ENCODE measurements at regions not wholly inside any gene's neighbourhood (a gene's known extent, or its start where the extent isn't known, plus 50 kb on each side); places are given as distances from the start of the nearest gene placed in this dataset.
"Not testable (repeated sequence)": the region's sequence is repeated elsewhere in the genome, so short reads cannot be mapped to it uniquely, and the experiment has no call there.

DNA sequence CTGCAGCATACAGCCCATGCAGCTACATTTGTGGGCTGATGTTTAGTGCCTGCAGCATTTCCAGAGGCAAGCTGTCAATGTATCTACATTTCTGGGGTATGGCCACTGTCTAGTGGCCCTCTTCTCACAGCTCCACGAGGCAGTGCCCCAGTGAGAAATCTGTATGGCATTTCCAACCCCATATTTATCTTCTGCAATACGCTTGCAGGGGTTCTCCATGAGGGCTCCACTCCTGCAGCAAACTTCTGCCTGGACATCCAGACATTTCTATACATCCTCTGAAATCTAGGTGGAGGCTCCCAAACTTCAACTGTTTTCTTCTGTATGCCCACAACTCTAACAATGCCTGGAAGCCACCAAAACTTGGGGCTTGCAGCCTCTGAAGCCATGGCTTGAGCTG, 502.3 kb downstream of the C6orf118 start:
- no peak for DNase-seq

DNA sequence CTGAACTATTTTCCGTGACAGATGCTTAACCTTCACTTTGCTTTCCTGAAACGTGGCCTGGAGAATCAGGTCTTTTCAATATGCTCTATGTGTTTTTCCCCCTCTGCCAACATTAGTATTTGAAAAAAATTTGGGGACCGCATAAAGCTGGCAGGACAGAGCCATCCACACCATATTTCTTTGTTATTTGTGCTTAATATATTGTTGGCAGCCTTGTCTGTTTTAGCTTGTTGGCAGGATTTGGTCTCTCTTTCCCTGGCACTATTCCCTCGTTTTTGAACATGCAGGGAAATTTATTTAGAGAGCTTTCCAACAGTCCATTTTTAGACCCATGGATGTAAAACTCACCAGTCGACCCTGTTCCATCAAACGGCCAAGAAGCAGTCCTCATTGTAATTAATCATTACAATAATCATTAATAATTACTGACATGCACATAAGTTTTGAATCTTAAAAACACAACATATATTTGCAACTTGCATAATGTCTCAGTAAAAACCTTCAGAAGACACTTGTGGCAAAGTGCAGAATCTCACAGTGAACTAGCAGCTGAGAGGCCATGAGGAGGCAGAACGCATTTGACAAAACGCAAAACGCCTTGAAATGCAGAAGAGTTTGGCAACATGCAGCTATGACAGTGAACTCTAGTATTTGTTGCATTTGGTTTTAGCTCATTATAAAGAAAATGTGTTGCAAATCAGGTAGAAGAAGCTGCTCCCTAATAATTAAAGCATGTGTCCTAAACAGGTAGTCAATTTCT, 514.2 kb downstream of the C6orf118 start:
- DNase-seq: no peak

DNA sequence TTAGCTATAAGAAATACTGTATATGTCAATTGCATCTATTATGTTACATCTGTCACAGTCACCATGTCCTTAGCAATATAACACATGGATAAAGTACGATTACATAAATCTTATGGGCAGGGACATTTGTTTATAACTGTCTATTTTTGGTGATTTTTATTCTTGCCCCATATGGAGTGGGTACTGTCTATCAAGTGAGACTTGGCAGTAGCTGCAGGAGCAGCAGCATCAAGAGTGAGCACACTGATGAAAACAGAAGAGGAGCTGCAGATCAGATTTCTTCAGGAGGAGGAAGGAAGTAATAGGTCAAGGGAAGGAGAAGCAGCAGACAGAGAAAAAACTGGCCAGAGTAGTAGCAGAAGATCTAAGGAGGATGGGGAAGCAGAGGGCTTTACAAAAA, 516.7 kb downstream of the C6orf118 start:
- DNase-seq: no peak

DNA sequence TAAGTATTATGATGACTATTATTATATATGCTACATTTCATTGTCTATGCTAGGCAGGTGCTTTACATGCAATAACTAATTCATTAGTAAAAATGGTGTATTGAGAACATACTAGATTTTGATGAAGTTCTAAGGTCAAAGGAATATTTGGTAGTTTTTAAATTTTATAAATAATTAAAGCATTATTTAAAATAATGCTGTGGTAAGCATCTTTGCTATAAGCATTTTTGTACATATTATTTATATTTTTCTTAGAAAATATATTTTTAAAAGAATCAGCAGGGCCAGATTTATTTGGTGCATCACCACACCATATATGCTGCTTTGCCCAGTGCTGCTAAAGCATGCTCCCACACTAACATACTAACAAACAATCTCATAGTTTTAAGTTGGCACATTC, 517.9 kb downstream of the C6orf118 start:
- DNase-seq: no peak

DNA sequence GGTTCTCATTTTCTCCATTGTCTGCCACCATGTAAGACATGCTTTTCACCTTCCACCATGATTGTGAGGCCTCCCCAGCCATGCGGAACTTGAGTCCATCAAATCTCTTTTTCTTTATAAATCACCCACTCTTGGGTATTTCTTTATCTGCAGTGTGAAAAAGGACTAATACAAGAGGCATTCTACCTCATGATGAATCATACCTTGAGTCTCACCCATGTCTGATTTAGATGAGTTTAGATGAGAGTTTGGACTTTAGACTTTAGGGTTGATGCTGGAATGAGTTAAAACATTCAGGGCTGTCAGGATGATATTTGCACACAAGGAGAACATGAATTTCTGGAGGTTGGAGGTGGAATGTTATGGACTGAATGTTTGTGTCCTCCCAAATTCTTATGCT, 545.6 kb downstream of the C6orf118 start:
- no peak for DNase-seq

DNA sequence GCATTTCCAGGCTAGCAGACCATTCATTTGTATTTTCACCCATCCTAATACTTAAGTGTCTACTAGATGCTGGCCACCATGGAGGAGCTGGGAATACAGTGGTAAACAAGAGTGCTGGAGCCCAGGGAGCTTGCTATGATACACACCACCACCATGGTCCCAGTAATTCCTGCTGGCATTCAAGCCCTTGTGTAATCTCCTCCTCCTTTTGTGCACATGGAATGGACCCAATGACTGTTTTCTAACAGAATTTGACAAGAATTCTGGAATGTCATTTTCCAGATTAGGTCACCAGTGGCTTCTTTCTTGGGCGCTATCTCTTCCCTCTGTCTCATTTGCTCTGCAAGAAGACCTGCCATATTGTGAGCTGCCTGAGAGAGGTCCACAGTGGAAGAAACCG, 552.0 kb downstream of the C6orf118 start:
- DNase-seq: no peak

DNA sequence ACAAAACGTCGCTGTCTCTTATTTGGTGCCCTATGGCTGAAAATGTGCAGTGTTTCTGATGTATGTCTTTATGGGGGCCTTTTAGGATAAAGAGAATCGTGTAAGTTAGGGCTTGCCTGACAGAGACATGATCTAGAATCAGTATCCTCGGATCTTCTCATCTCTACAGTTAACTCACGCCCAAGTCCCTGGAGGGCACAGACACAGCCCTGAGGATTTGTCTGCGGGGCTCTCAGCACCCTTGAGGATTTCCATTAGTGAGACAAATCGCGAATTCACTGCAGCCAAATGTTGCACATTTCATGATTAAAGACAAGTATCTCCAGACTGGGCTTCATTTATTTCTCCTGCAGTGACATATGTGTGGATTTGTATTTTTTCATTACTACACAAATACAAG, 552.7 kb downstream of the C6orf118 start:
- no peak for DNase-seq

DNA sequence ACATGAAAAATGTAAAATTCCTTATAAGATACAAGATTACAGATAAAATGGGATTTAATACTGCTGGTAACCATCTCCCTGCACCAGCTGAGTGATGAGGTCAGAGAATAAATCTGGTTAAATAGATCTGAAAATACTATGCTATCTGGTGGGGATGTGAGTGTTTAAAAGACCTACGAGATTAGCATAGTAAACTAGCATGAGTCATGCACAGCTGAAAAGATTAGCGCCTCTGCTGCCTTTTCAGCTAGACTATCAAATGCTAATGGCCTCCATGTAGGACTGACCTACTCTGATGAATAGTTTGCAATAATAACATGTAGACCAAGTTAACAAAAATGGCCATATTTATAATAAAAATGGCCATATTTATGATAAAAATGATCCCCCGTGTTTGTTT, 553.3 kb downstream of the C6orf118 start:
- no peak for DNase-seq

DNA sequence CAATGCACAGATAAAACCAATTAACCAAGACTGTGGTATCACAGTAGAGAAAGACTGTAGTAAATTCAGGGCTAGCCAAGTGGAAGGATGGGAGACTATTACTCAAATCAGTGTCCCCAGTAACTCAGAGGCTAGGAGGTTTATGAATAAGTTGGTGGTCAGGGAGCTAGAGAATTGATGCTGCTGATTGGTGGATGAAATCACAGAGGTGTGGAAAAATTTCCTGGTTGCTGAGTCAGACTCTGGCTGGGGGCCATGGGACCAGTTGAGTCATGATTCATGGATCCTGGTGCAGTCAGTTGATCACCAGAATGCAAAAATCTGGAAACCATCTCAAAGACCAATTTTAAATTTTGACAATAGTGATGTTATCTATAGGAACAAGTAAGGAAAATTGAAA, 555.9 kb downstream of the C6orf118 start:
- no peak for DNase-seq

DNA sequence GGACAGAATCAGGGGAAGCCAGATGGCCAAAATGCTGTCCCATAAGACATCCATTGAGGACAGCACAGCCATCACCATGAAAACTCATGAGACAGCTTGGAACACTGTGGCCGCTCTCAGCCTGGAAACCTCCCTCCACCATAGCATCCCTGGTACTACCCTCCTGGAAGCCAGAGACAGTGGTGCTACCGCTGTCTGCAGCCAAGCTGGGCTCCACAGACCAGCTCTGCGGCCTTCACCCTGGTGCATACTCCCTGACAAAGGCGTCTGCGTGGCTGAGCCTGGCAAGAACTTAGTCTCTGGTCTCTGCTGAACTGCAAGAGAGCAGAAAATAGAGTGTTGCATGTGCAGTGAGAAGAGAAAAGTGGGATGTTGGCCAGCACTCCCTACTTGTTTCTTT, 558.0 kb downstream of the C6orf118 start:
- DNase-seq: no peak

DNA sequence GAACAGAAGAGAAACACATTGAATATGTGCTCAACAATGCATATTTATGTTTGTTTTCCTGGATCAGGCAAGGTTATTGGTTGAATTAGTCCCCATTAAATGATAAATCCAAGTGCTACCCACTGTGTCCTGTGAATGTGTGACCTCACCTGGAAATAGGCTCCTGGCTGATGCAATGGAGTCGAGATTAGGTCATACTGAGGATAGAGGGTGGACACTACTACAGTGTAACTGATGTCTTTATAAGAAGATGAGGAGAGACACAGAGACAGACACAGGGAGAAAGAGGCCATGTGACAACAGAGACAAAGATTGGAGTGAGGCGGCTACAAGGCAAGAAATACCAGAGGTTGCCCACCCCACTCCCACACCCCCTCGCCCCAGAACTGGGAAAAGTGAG, 559.3 kb downstream of the C6orf118 start:
- DNase-seq: no peak

DNA sequence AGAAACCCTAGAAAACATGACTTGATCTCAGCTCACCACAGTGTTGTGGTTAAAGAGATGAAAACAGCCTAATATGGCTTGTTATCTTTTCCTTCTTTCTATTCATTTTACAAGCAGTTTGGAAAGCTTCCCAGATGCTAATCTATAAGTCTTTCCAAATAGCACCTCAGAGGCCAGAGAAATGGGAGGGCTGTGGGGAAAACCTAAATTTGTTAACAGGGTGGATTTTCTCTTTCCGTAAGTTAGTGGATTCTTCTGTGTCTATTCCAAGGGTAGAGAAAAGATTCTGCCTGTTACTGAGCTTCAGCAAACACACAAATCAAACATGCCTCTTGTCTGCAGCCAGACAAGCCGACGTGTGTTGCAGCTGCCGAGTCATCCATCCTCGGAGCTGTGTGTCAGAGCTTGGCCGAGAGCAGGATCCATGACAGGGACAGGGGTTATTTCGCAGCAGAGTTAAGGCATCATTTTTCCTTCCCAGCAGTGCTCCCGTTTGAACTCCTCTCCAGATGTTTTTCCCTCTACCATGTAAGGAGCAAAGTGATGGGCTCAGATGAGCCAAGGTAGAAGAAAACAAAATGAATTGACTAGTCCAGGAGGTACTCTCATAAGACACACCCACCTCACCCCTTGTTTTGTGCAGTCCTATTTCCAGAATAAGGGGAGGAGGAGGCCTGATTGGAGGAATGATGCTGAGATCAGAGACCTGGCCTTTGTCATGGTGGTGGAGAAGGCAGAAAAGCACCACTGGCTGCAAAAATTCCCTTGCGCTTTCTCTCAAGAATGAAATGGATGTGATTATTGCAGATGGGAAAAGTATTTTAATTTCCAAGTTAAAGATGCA, 560.0 kb downstream of the C6orf118 start:
- DNase-seq: no peak

DNA sequence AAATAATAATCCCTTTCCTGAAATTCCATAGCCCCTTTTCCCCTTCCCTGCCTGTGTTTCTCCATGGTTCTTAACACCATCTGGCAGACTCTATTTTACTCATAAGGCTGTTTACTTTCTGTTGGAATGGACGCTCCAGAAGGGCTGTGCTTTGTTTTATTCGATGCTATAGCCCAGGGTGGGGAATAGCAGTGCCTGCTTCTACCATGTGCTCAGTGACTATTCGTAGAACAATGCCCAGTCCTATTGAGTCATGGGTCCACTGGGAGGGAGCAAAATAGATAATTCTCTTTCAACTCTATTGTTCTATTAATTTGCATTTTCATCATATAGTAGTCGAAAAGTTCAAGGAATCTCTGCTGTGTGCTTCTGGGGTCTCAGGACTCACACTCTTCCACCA, 565.1 kb downstream of the C6orf118 start:
- DNase-seq: no peak

DNA sequence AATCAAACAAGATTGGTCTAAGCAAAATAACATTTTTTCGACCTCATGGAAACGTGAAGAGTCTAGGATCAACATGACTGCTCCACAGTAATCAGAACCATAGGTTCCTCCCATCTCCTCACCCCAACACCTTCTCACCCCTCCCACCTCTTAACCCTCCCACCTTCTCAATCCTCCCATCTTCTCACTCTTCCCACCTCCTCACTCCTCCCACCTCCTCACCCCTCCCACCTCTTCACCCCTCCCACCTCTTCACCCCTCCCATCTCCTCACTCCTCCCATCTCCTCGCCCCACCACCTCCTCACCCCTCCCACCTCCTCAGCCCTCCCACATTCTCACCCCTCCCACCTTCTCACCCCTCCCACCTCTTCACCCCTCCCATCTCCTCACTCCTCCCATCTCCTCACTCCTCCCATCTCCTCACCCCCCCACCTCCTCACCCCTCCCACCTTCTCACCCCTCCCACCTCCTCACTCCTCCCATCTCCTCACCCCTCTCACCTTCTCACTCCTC, 567.4 kb downstream of the C6orf118 start:
- DNase-seq: no peak

DNA sequence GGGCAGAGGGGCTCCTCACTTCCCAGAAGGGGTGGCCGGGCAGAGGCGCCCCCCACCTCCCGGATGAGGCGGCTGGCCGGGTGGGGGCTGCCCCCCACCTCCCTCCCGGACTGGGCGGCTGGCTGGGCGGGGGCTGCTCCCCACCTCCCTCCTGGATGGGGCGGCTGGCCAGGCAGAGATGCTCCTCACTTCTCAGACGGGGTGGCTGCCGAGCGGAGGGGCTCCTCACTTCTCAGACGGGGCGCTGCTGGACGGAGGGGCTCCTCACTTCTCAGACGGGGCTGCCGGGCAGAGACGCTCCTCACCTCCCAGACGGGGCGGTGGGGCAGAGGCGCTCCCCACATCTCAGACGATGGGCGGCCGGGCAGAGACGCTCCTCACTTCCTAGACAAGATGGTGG, 573.3 kb downstream of the C6orf118 start:
- not testable (repeated sequence) for DNase-seq

DNA sequence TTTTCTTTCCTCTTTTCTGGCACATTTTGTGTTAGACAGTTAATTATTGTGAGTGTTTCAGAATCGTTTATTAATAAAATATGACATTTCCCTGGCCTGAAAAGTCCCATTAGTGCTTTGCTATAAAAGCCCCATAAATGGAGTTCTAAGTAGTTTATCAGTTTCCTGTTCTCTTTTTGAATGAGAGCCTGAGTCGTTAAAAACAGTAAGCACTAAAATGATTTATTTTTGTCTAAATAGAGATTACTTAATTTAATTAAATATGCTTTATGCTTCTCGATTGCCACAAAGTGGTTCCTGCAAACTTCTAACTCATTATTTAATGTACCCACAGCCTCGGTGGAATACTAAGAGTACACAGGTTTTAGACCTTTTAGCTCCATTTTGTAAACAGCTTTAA, 577.9 kb downstream of the C6orf118 start:
- no peak for DNase-seq

DNA sequence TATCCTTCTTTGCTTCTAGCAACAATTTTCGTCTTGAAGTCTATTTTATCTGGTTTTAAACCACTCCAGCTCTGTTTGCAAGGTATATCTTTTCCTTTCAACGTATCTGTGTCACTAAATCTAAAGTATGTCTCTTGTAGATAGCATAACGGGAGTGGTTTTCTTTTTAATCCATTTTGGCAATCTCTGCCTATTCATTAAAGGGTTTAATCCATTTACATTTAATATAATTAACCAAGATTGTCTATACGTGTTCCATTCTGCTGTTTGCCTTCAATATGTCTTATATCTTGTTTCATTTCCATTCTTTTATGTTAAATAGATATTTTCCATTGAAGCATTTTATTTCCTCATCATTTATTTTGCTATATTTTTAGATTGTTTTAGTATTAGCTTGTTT, 587.9 kb downstream of the C6orf118 start:
- no peak for DNase-seq

DNA sequence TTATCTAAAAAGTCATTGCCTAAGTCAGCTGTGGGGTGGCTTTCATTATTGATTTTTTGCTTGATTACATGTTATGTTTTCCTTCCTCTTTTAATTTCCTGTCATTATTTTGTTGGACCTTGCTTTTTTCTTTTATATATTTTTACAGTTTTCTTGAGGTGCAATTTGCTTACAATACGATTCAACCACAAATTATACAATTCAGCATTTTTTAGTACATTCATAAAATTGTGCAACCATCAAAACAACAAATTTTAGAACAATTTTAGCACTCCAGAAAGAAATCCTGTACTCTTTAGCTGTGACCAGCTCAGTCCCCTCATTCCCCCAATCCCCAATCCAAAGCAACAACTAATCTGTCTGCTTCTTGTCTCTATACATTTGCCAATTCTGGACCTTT, 608.9 kb downstream of the C6orf118 start:
- DNase-seq: no peak

DNA sequence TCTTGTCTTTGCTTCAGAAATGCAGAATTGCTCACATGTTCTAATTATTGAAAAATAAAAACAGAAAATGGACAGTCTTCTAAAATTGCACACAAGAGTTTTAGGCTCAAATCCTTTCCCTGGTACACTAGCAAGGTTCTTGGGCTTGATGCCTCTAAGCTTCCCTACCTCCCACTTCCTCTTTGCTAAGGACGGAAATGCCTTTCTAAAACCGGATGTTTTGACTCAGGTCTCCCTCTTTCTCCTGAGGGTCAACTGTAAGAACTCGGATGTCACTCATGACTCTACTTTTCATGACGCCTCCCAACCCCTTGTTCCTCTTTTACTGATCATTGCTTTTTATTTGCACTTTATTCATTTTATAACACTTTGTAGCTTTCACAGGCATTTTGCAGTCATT, 613.5 kb downstream of the C6orf118 start:
- DNase-seq: no peak

DNA sequence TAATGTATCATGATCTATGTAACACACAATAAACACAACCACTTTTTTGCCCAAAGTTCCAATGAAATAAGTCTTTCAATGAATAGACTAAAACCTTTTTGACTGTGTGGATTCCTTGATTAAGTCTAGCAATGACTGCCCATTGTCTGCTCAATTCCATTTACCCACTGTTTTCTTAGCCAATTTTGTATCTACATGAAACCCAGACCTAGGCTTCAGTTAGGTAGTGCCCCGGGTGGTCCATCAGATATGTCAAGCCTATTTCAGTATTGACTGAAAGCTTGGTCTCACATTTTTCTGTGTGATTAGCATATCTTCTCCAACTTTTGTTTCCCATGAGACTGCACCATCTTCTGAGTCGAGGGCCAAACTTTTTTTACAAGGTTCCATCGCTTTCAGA, 615.0 kb downstream of the C6orf118 start:
- DNase-seq: no peak

DNA sequence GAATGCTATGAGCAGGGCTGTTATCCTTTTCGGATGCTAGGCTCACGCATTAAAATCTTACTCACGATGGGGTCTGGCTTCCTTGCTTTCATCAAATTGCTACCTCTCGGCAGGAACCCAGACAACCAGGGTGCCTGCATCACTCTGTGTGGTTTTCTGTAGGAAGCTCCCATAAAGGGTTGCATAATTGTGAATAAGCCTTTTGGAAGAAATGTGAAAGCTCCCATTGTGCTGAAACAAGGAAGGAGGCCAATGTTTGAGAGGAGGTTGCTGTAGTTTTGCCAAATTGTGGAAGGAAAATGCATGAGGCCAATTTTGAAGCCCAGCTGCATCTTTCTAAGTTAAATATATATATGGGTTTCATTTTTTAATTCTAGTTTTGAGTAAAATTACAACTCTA, 615.5 kb downstream of the C6orf118 start:
- no peak for DNase-seq

DNA sequence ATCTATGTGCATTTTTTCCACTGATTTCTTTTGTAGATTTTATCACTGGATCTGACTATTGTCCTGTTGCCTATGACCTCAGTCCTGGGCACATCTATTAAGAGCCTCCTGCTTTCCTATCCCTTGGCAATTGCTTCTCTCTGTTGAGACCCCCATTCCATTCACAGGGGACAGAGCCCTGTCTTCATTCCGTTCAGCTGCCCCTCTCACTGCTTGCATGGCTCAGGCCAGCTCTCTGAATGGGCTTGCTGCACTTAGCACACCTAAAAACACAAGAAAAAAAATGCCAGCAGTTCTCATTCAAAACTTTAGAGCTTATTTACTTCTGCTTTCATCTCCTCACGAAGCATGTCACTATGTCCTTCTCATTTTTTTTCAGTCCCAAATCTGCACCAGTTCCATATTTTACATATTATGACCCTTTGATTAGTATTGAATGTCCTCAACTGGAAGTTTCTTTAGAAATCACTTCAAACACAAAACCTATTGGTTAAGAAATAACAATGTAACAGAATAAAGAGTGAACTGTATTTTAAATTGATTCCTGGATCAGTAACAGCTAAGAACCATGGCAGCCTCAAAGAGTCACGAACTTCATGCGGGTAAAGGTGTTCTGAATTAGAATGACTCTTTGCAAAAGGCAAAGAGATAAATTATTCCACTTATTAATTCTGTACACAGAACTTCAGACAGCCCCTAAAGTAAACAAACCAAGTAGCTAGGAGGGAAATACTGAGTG, 616.5 kb downstream of the C6orf118 start:
- no peak for DNase-seq

DNA sequence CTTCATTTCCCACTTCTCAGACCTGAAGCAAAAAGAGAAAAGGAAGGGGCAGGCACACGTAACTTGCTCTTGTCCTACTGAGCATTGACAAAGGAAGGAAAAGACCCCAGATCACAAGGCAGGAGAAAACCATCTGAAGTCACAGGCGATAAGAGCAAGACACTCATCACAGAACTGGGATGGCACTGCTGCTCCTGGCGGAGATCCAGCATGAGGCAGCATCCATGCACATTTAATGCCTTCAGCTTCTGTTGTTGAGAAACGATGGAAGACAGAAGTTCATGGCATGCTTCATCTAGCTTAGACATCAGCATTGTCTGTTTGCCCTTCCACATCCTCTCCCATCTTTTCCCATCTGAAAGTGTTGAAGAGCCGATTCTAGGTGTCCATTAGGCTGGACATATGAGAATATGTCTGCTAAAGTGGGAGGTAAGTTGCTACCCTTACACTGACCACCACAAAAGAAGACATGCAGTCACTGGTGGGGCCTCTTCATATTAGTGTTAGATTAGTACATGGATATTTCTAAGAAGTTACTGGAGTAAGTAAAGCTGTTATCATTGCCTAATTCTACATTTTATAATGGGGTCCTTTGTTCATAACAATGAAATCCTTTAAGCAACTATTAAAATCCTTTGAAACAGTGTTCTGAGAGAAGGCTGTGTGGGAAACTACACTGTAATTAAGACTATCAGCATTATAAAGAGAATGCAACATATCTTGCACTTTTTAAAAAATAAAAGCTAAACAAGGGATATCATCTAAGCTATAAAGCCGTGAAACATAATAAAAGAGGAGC, 618.5 kb downstream of the C6orf118 start:
- DNase-seq: no peak
